ENCODE measurements at regions not wholly inside any gene's neighbourhood (a gene's known extent, or its start where the extent isn't known, plus 50 kb on each side); places are given as distances from the start of the nearest gene placed in this dataset.

DNA sequence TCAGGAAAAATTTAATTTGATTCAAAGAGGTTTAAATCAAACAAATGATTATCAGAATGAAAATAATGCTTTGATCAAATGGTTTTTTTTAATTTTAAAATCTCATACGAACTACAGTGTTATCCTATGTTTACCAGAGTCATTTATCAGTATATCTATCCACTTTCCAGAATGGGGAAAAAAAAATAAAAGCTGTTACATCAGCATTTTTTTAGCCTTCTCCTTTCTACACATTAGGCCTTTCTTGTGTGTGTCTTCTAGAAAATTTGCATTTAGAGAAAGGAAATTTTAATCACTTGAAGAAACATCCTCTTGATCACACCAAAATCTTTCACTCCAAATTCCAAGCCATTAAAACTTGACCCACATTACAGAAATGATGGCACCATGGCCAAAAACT lies 608.9 kb upstream of the ID2 start:
- DNase-seq, result no peak
- Mint-ChIP-seq H3K27me3 (no peaks in the 10 kb centered on the region), H3K9me3 (peaks cover 2 to 4% of the 10 kb centered on the region in 2 donors), H3K4me1 (ENCODE audit: low read depth in 2 of 2) (peaks cover 15 to 25% of the 10 kb centered on the region in 2 donors), H3K27ac (no peak overlapping the region), H3K4me3 (no peak overlapping the region), H3K36me3 (ENCODE audit: insufficient read depth) (no peaks in the 10 kb centered on the region)
- no peak for ATAC-seq (replicated peaks)

DNA sequence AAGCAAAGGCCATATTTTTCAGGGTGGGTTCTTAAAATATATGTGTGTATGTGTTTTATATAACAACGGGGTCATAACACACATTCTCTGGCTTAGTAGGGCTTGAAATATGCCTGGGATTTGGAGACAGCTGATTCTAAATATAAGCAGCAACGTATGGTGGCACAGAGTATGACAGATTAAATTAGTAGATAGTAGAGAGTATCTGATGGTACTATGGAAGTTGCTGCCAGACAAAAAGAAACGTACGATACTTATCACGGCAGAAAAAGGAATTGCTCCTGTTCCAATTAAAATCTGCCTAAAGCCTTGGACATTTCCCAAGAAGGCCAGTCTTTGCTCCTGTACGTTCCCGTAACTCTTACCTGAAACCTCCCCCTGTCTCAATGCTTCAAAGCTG lies 607.9 kb upstream of the ID2 start:
- Mint-ChIP-seq H3K27ac (no peak overlapping the region), H3K4me1 (ENCODE audit: low read depth in 2 of 2) (peaks cover 15 to 25% of the 10 kb centered on the region in 2 donors), H3K27me3 (no peaks in the 10 kb centered on the region), H3K4me3 (no peak overlapping the region), H3K9me3 (peaks cover 4 to 8% of the 10 kb centered on the region in 2 donors), H3K36me3 (ENCODE audit: insufficient read depth) (no peaks in the 10 kb centered on the region)
- ATAC-seq (replicated peaks) (no peak), DNase-seq (no peak)

DNA sequence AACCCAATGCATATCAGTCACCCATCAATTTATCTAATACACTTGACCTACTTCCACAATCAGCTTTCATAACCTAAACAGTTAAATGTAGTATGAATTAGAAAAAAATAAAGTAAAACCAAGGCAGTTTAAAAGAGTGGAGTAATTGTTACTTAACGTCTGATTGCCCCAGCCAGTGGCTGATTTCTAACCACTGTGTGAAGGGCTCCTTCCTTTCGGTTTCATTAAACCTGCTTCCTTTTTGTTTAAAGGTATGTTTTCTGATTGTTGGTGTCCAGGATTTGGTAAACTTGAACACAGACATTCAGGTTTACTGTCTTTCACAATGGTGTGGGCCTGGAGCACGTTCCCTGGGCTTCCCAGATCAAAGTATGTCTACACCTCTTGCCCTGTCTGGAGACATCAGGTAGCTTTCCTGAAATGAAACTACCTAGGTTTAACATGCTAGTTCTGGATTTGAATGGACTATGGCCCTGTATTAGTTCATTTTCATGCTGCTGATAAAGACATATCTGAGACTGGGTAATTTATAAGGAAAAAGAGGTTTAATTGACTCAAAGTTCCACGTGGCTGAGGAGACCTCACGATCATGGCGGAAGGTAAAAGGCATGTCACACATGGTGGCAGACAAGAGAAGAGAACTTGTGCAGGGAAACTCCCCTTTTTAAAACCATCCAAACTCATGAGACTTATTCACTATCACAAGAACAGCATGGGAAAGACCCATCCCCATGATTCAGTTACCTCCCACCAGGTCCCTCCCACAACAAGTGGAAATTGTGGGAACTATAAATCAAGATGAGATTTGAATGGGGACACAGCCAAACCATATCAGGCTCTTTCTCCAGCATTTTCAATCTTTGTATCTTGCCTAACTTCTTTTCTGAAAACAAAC lies 605.2 kb upstream of the ID2 start:
- peaks cover 4 to 8% of the 10 kb centered on the region in 2 donors for H3K9me3 Mint-ChIP-seq
- DNase-seq, result peak in 2 of 3 experiments; percentile 5 to 21
- H3K4me1 Mint-ChIP-seq (ENCODE audit: low read depth in 2 of 2), result peaks cover 13 to 21% of the 10 kb centered on the region in 2 donors
- H3K27me3 Mint-ChIP-seq, result no peaks in the 10 kb centered on the region
- H3K36me3 Mint-ChIP-seq (ENCODE audit: insufficient read depth), result no peaks in the 10 kb centered on the region
- H3K27ac Mint-ChIP-seq, result peak overlapping the region; percentile 85 to 92
- peak overlapping the region; percentile 55 to 67 for H3K4me3 Mint-ChIP-seq
- peak; percentile 95 for ATAC-seq (replicated peaks)

GRCh38 chr2:8078705-8079104 lies 603.2 kb upstream of the ID2 start:
- ATAC-seq (replicated peaks), result no peak
- H3K4me1 Mint-ChIP-seq (ENCODE audit: low read depth in 2 of 2), result peaks cover 13 to 21% of the 10 kb centered on the region in 2 donors
- H3K36me3 Mint-ChIP-seq (ENCODE audit: insufficient read depth), result no peaks in the 10 kb centered on the region
- peaks cover 4 to 8% of the 10 kb centered on the region in 2 donors for H3K9me3 Mint-ChIP-seq
- no peak overlapping the region for H3K4me3 Mint-ChIP-seq
- no peak for DNase-seq
- no peak overlapping the region for H3K27ac Mint-ChIP-seq
- H3K27me3 Mint-ChIP-seq, result no peaks in the 10 kb centered on the region

DNA sequence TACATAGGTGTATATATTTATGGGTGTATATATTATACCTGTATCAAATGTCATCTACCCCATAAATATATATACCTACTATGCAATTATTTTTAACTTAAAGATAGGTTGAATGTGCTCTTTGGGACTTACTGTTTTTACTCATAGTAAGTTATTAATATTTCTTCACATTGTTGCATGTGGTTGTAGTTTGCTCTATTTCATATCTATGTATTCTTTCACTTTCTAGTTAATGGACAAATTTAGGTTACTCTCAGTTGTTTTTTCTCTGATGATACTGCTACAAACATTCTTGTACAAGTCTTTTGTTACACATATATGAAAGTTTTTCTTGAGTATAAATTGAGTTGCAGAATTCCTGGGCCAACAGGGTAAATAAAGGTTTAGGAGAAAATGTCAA lies 601.8 kb upstream of the ID2 start:
- Mint-ChIP-seq H3K9me3 (peaks cover 4 to 8% of the 10 kb centered on the region in 2 donors), H3K27ac (no peak overlapping the region), H3K36me3 (ENCODE audit: insufficient read depth) (no peaks in the 10 kb centered on the region), H3K27me3 (no peaks in the 10 kb centered on the region), H3K4me3 (no peak overlapping the region), H3K4me1 (ENCODE audit: low read depth in 2 of 2) (peaks cover 13 to 19% of the 10 kb centered on the region in 2 donors)
- DNase-seq (no peak), ATAC-seq (replicated peaks) (no peak)

DNA sequence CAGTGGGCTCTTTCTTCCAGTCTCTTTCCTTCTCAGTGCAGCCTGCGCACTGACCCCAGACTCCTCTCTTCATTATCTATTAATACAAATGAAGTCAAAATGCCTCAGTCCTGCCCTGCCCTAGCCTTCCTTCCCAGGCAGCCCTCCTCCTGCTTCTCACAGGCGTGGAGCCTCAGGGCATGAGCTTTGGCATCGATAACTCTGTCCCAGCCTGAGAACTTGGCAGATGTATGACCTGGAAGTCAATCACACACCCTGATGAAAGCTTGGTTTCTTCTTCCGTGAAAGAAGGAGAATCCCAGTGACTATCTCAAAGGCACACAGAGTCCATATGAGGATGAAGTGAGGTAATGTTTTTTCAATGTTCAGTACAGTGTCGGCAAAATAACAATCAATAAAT lies 600.7 kb upstream of the ID2 start:
- Mint-ChIP-seq H3K4me1 (ENCODE audit: low read depth in 2 of 2) (peaks cover 7 to 8% of the 10 kb centered on the region in 2 donors), H3K4me3 (no peak overlapping the region), H3K9me3 (peaks cover 4 to 8% of the 10 kb centered on the region in 2 donors), H3K27me3 (no peaks in the 10 kb centered on the region), H3K27ac (no peak overlapping the region), H3K36me3 (ENCODE audit: insufficient read depth) (no peaks in the 10 kb centered on the region)
- ATAC-seq (replicated peaks) (no peak), DNase-seq (no peak)

DNA sequence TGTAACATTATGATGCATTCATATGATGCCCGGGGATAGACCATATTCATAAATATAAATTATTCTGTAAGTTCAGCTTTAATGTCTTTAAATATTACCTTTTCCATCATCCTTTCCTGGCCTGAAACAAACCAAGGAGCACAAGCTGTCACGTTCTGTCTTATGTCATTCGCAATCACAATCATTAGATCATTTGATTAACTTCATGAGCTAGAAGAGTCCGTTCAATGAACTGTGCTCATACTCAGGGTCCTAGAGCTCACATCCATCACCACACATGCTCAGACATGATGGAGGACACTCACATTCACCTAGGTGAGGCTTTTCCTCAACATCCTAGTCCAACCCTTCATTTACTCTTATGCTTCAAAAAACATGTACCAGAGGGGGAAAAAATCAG lies 599.0 kb upstream of the ID2 start:
- DNase-seq, result no peak
- no peak overlapping the region for H3K4me3 Mint-ChIP-seq
- H3K4me1 Mint-ChIP-seq (ENCODE audit: low read depth in 2 of 2), result no peaks in the 10 kb centered on the region
- H3K36me3 Mint-ChIP-seq (ENCODE audit: insufficient read depth), result no peaks in the 10 kb centered on the region
- peaks cover 0 to 7% of the 10 kb centered on the region in 2 donors for H3K9me3 Mint-ChIP-seq
- H3K27me3 Mint-ChIP-seq, result no peaks in the 10 kb centered on the region
- no peak overlapping the region for H3K27ac Mint-ChIP-seq
- no peak for ATAC-seq (replicated peaks)

GRCh38 chr2:8086357-8086756 lies 595.5 kb upstream of the ID2 start:
- H3K9me3 Mint-ChIP-seq, result no peaks in the 10 kb centered on the region
- no peaks in the 10 kb centered on the region for H3K4me1 Mint-ChIP-seq (ENCODE audit: low read depth in 2 of 2)
- ATAC-seq (replicated peaks) (no peak), DNase-seq (no peak)
- H3K4me3 Mint-ChIP-seq, result no peak overlapping the region
- H3K36me3 Mint-ChIP-seq (ENCODE audit: insufficient read depth), result no peaks in the 10 kb centered on the region
- no peaks in the 10 kb centered on the region for H3K27me3 Mint-ChIP-seq
- H3K27ac Mint-ChIP-seq, result no peak overlapping the region

DNA sequence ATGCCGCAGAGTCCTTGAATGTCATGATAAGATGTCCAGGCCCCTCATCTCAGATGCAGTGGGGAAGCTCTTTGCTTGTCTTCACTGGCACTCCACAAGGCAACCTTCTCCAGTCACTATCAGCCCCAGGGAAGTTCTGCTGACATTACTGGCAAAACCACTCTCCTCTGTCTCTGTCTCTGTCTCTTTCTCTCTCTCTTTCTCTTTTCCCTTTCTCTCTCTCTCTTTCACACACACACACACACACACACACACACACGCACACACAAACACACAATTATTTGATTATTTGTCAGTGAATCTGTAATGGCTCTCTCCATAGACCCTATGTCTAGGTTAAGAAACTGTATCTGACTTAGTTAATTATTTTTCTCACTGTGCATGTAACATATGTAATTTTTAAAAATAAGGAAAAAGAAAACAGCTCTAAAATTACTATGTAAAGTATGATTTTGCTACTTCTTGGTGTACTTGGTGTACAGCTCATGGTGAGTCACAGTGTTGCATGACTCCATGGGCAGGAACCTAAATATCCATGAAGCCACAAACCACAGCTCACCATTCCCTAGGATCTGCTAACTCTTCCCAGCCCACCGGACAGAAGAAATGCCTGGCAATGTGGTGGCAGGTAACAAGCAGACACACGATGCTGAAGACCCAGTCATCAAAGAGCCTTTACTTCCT lies 594.9 kb upstream of the ID2 start:
- ATAC-seq (replicated peaks), result no peak
- H3K9me3 Mint-ChIP-seq, result no peaks in the 10 kb centered on the region
- no peaks in the 10 kb centered on the region for H3K36me3 Mint-ChIP-seq (ENCODE audit: insufficient read depth)
- no peaks in the 10 kb centered on the region for H3K27me3 Mint-ChIP-seq
- no peak overlapping the region for H3K4me3 Mint-ChIP-seq
- H3K27ac Mint-ChIP-seq, result no peak overlapping the region
- no peak for DNase-seq
- H3K4me1 Mint-ChIP-seq (ENCODE audit: low read depth in 2 of 2), result no peaks in the 10 kb centered on the region

DNA sequence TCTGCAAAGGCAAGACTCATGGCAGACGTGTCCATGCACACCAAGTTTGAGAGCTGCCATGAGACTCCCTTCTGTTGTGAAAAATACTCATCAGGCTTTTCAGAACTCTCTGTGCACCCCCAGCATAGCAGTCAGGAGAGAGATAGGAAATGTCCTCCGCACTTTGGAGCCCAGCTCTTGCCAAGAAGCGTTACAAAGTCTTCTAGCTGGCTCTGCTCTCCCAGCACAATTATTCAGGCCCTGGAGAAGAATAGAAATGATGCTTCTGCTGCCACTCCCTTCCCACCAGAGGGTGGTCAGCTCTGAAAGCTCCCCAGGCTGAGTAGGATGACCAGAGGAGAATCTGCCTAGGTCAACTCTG lies 594.4 kb upstream of the ID2 start:
- no peak overlapping the region for H3K4me3 Mint-ChIP-seq
- H3K27ac Mint-ChIP-seq, result no peak overlapping the region
- DNase-seq (no peak), ATAC-seq (replicated peaks) (no peak)
- H3K4me1 Mint-ChIP-seq (ENCODE audit: low read depth in 2 of 2), result no peaks in the 10 kb centered on the region
- H3K9me3 Mint-ChIP-seq, result no peaks in the 10 kb centered on the region
- H3K36me3 Mint-ChIP-seq (ENCODE audit: insufficient read depth), result no peaks in the 10 kb centered on the region
- no peaks in the 10 kb centered on the region for H3K27me3 Mint-ChIP-seq

- no peak for ATAC-seq (replicated peaks)
- no peak overlapping the region for H3K27ac Mint-ChIP-seq
- H3K4me1 Mint-ChIP-seq (ENCODE audit: low read depth in 2 of 2), result no peaks in the 10 kb centered on the region
- no peaks in the 10 kb centered on the region for H3K27me3 Mint-ChIP-seq
- no peak for DNase-seq
- H3K36me3 Mint-ChIP-seq (ENCODE audit: insufficient read depth), result no peaks in the 10 kb centered on the region
- H3K9me3 Mint-ChIP-seq, result no peaks in the 10 kb centered on the region
- no peak overlapping the region for H3K4me3 Mint-ChIP-seq
These were observed 593.0 kb upstream of the ID2 start for GRCh38 chr2:8088810-8089209.

- Mint-ChIP-seq H3K4me3 (no peak overlapping the region), H3K36me3 (ENCODE audit: insufficient read depth) (no peaks in the 10 kb centered on the region), H3K27me3 (no peaks in the 10 kb centered on the region), H3K9me3 (no peaks in the 10 kb centered on the region), H3K27ac (no peak overlapping the region), H3K4me1 (ENCODE audit: low read depth in 2 of 2) (no peaks in the 10 kb centered on the region)
- DNase-seq (no peak), ATAC-seq (replicated peaks) (no peak)
These were observed 592.3 kb upstream of the ID2 start for GRCh38 chr2:8089596-8089995.

GRCh38 chr2:8090748-8091700 lies 590.8 kb upstream of the ID2 start:
- ATAC-seq (replicated peaks) (peak; percentile 63), DNase-seq (no peak)
- no peak overlapping the region for H3K27ac Mint-ChIP-seq

More at GRCh38 chr2:8090748-8091700, 590.8 kb upstream of the ID2 start:
- Mint-ChIP-seq H3K36me3 (ENCODE audit: insufficient read depth) (no peaks in the 10 kb centered on the region), H3K4me1 (ENCODE audit: low read depth in 2 of 2) (no peaks in the 10 kb centered on the region), H3K9me3 (no peaks in the 10 kb centered on the region), H3K27me3 (no peaks in the 10 kb centered on the region), H3K4me3 (no peak overlapping the region)
